Mucosa of descending colon (tissue), 3 donors: ENCODE measurements at regions not wholly inside any gene's neighbourhood (a gene's known extent, or its start where the extent isn't known, plus 50 kb on each side); places are given as distances from the start of the nearest gene placed in this dataset.
A peak's percentile ranks its signal among the peaks of the same experiment; 100 is the strongest.
"Not testable (repeated sequence)": the region's sequence is repeated elsewhere in the genome, so short reads cannot be mapped to it uniquely, and the experiment has no call there.

ENCODE experiments used
- ATAC-seq: fragments of 200-7000 bp; cut with Tn5 transposase; one replicate; pipeline ENCODE4 v1.9.1; 2020; ENCODE audit warnings: mild to moderate bottlenecking, moderate library complexity
- DNase-seq, 3 donors: peaks; one replicate each; pipeline ENCODE4 v3.0.0-alpha.2; 2020
- H3K36me3 ChIP-seq: fragments of 200-600 bp; one replicate; pipeline ENCODE4 v1.8.0; 2021; ENCODE audit warnings: low read depth, mild to moderate bottlenecking
- H3K4me1 ChIP-seq: fragments of 200-600 bp; one replicate; pipeline ENCODE4 v1.8.0; 2021; ENCODE audit warnings: low read depth, mild to moderate bottlenecking
- H3K4me3 ChIP-seq: fragments of 200-600 bp; one replicate; pipeline ENCODE4 v1.8.0; 2021; ENCODE audit warnings: mild to moderate bottlenecking
- H3K9me3 ChIP-seq: fragments of 200-600 bp; one replicate; pipeline ENCODE4 v1.8.0; 2021; ENCODE audit warnings: mild to moderate bottlenecking
- intact Hi-C, 2 donors: fragments of 100-400 bp; cut with DNase I in 1 of 2; cut with micrococcal nuclease in 1 of 2; formaldehyde crosslinking; loops; one replicate each; pipeline versions ENCODE4 v1.11.0 to v1.11.1; 2022; cut with DNase I, micrococcal nuclease
- TF ChIP-seq, protein P1 (sequence below): fragments of 200-600 bp; IDR thresholded peaks from one replicate; pipeline ENCODE4 v1.8.0; 2022; ENCODE audit warnings: antibody characterized with exemption, mild to moderate bottlenecking
- donor health status: DM: no; HTN: no; CAD: no; lungs with moderate emphysema.
- donor health status: DM: no; HTN: no; CAD: no.
- donor health status: DM: no; HTN: yes; CAD: no.

DNA sequence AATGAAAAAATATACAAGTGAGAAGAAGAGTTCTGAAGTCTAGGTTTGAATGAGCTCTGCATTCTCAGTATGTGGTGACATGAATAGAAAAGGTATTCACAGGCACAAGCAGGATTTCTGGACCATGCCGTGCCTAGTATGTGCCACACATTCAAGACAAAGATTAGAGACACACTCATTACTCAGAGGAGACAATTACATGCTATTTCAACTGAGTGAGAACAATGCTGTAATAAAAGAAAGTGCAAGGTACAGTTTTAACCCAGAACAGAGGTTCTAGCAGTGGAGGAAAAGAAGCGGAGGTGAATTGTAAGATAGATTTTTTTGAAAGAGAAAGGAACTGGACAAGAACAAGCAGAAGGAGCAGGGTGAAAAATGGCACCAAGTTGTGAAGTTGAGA lies 121.0 kb upstream of the RASGEF1B start:
- ATAC-seq, result peak; percentile 90
- intact Hi-C loops, result no loop called here
- Histone ChIP-seq H3K9me3 (no peaks in the 10 kb centered on the region), H3K36me3 (no peaks in the 10 kb centered on the region), H3K4me1 (peaks cover 14% of the 10 kb centered on the region), H3K4me3 (no peak overlapping the region)
- no peak for DNase-seq
- TF ChIP-seq, protein P1, sequence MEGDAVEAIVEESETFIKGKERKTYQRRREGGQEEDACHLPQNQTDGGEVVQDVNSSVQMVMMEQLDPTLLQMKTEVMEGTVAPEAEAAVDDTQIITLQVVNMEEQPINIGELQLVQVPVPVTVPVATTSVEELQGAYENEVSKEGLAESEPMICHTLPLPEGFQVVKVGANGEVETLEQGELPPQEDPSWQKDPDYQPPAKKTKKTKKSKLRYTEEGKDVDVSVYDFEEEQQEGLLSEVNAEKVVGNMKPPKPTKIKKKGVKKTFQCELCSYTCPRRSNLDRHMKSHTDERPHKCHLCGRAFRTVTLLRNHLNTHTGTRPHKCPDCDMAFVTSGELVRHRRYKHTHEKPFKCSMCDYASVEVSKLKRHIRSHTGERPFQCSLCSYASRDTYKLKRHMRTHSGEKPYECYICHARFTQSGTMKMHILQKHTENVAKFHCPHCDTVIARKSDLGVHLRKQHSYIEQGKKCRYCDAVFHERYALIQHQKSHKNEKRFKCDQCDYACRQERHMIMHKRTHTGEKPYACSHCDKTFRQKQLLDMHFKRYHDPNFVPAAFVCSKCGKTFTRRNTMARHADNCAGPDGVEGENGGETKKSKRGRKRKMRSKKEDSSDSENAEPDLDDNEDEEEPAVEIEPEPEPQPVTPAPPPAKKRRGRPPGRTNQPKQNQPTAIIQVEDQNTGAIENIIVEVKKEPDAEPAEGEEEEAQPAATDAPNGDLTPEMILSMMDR, result no peak

DNA sequence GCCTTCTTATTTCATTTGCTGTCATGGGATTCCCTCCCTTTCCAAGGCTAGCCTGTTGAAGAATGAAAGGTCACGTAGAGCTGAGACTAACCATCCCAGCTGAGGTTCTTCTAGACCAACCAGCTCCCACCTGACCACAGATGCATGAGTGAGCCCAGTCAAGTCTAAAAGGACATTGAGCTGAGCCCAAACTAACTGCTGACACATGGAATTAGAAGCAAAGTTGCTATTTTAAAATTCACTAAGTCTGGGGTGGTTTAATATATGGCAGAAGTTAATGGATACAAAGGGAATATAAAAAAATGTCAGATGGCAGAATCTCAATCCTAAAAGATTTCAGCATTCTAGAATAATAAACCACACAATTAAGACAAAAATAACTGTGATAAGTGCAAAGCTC lies 118.9 kb upstream of the RASGEF1B start:
- H3K4me1 ChIP-seq, result peaks cover 10% of the 10 kb centered on the region
- ATAC-seq (no peak), DNase-seq (no peak)
- intact Hi-C loops, result no loop called here
- H3K9me3 ChIP-seq, result no peaks in the 10 kb centered on the region
- H3K36me3 ChIP-seq, result no peaks in the 10 kb centered on the region
- TF ChIP-seq, protein P1, result no peak
- H3K4me3 ChIP-seq, result no peak overlapping the region

DNA sequence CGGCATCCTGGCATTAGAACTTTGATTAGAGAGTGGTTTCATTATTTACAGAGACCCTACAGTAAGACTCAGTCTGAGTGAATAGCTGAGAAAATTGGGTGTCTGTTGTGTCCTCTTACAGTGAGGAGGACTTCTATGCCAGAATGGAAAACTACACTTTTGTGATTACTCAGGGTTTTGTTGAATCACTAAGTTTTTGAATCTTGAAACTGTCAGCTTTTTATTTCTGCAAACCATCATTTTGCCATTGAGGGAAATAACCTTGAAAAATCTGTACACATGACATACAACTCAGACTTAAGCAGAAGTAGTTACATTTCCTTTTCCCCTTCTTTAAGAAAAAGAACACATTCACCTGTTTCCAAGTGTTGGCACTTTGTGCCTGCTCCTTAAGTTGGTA lies 117.6 kb upstream of the RASGEF1B start:
- Histone ChIP-seq H3K9me3 (no peaks in the 10 kb centered on the region), H3K4me1 (no peaks in the 10 kb centered on the region), H3K36me3 (no peaks in the 10 kb centered on the region), H3K4me3 (no peak overlapping the region)
- intact Hi-C loops, result no loop called here
- DNase-seq (no peak), ATAC-seq (no peak)
- TF ChIP-seq, protein P1, result no peak

DNA sequence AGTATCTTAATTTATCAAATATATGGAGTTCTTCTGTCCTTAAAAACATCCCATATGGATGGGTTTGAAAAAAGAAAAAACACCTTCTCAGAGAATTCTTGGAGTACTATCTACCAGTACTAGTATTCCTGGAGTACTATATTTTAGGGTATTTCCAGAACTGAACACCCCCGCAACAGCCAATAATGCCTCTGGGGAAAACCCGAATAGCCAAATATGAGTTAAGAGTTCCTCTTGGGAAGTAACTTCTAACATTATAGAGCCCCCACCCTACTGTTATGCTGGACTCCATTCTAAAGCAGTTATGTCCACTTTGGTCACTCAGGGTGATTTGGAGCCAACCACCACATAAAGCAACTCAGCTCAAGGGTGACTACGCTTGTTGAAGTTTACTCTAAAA lies 115.0 kb upstream of the RASGEF1B start:
- intact Hi-C loops, result no loop called here
- no peaks in the 10 kb centered on the region for H3K9me3 ChIP-seq
- no peak overlapping the region for H3K4me3 ChIP-seq
- ATAC-seq (no peak), DNase-seq (no peak)
- TF ChIP-seq, protein P1, result no peak
- H3K4me1 ChIP-seq, result no peaks in the 10 kb centered on the region
- no peaks in the 10 kb centered on the region for H3K36me3 ChIP-seq

DNA sequence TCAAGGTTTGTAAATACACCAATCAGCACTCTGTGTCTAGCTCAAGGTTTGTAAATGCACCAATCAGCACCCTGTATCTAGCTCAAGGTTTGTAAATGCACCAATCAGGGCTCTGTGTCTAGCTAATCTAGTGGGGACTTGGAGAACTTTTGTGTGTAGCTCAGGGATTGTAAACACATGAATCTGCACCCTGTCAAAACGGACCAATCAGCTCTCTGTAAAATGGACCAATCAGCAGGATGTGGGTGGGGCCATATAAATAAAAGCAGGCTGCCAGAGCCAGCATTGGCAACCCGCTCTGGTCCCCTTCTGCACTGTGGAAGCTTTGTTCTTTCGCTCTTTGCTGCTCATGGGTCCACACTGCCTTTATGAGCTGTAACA lies 109.3 kb upstream of the RASGEF1B start:
- H3K4me3 ChIP-seq, H3K4me1 ChIP-seq, DNase-seq, intact Hi-C loops, H3K9me3 ChIP-seq, H3K36me3 ChIP-seq, ATAC-seq: not testable (repeated sequence)

DNA sequence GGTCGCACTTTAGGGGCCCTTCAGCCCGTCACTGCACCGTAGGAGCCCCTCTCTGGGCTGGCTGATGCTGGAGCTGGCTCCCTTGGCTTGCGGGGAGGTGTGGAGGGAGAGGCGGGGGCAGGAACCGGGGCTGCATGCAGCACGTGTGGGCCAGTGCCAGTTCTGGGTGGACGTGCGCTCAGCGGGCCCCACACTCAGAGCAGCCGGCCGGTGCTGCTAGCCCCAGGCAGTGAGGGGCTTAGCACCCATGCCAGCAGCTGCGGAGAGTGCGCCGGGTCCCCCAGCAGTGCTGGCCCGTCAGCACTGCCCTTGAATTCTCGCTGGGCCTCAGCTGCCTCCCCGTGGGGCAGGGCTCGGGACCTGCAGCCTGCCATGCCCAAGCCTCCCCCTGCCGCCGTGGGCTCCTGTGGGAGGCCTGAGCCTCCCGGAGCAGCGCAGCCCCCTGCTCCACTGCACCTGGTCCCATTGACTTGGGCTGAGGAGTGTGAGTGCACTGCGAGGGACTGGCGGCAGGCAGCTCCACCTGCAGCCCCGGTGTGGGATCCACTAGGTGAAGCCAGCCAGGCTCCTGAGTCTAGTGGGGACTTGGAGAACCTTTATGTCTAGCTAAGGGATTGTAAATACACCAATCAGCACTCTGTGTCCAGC lies 108.8 kb upstream of the RASGEF1B start:
- intact Hi-C loops, result no loop called here
- TF ChIP-seq, protein P1, result no peak

More for the DNA sequence above, 108.8 kb upstream of the RASGEF1B start:
- DNase-seq (peak in 1 of 3 donors; percentile 44), ATAC-seq (no peak)
- H3K4me3 ChIP-seq, result no peak overlapping the region
- H3K9me3 ChIP-seq, result no peaks in the 10 kb centered on the region
- H3K36me3 ChIP-seq, result no peaks in the 10 kb centered on the region
- peaks cover 2% of the 10 kb centered on the region for H3K4me1 ChIP-seq
